GM19023 (cell line): ENCODE measurements at regions not wholly inside any gene's neighbourhood (a gene's known extent, or its start where the extent isn't known, plus 50 kb on each side); places are given as distances from the start of the nearest gene placed in this dataset.
"Not testable (repeated sequence)": the region's sequence is repeated elsewhere in the genome, so short reads cannot be mapped to it uniquely, and the experiment has no call there.

Source experiments
- ATAC-seq: cut with Tn5 transposase; IDR thresholded peaks from one replicate; pipeline ENCODE4 v1.9.1; 2021; ENCODE audit warnings: mild to moderate bottlenecking, moderate library complexity; ENCODE audit not compliant: unreplicated experiment

- no peak for ATAC-seq
Observed at GRCh38 chr20:12786276-12786675, 222.5 kb upstream of the SPTLC3 start.

DNA sequence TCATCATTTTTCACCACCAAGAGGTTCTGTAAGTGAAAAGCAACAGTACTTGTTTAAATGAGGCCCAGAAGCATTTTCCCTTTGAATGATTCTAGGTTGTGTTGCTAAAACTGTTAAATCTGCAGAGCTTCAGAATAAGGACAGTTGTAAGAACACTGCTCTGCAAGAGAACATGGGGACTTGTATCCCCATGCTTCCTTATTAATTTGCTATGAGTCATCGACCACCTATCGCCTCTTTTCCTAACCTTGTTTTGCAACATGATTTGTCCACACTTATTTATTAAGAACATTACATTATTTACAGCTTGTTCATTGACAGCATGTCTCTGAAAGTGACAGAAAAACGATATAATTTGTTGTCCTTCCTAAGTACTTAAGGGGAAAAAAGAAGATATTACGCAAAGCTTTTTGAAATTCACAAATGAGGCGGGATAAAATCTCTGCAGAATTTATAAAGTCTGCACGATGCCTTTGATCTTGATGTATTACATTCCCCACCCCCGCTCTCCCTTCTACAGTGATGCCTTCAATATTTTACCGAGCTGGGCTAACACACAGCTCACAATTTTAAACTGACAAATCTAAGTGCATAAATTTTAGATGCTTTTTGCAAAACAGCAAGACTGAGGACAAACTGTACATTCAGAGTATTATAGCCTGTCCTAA lies 220.0 kb upstream of the SPTLC3 start:
- ATAC-seq = no peak

DNA sequence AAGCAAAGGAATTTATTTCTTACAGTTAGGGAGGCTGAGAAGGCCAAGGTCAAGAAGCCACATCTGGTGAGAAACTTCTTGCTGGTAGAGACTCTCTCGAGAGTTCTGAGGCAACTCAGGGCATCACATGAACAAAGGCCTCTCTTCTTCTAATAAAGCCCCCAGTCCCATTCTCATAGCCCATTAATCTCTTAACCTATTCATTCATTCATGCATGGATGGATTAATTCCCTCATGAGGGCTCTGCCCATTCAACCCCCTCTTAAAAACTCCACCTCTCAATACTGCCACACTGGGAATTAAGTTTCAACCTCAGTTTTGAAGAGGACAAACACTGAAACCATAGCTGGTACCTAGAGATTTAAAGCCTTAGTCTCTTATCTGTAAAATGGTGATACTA lies 217.9 kb upstream of the SPTLC3 start:
- no peak for ATAC-seq

DNA sequence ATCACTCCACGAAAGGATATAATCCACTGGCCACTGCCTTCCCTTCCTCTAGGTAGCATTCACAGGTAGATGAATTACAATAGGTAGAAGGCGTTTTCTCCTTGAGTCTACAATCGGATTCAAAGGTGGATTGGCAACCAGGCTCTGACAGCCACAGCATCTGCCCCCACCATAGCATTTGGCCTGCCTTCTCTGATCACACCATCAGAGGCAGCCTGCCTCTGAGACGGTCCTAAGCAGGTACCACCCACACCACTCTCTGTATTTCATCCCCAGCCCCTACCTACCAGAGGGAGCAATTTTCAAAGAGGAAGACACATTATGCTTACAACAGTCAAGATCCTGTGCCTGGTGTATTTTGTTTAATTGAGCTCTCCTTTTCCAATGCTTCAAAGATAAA lies 210.5 kb upstream of the SPTLC3 start:
- ATAC-seq = no peak

GRCh38 chr20:12808006-12808567 lies 200.7 kb upstream of the SPTLC3 start:
- ATAC-seq = no peak

- ATAC-seq = no peak
Observed at GRCh38 chr20:12815231-12815768, 193.5 kb upstream of the SPTLC3 start.

DNA sequence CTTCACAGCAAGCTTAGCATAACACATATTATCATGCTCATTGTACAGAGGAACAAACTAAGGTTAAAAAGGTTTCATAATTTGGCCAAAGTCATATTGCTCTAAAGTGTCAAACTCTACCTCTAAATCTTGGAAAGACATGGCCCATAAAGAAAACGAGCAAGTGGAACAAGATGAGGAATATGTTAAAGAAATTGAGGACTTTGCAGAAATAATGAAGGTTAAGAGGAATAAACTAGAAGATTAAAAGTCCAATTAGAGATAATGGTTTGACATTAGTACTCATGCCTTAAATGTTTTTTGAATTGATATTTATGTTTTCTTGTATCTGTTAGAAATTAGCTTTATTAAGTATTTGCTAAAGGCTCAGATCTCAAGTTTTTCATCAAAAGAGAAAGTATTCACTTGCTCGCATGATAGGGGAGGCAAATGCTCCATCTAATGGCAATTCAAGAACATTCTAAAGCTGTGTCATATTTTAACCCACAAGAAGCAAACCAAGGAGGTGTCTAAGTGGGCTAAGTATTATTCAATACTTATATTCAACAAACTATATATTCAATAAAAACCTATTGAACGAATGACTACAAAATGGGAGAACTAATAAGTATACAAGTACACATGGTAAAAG lies 192.9 kb upstream of the SPTLC3 start:
- ATAC-seq = no peak

- ATAC-seq = no peak
Observed at GRCh38 chr20:12821249-12821648, 187.5 kb upstream of the SPTLC3 start.

DNA sequence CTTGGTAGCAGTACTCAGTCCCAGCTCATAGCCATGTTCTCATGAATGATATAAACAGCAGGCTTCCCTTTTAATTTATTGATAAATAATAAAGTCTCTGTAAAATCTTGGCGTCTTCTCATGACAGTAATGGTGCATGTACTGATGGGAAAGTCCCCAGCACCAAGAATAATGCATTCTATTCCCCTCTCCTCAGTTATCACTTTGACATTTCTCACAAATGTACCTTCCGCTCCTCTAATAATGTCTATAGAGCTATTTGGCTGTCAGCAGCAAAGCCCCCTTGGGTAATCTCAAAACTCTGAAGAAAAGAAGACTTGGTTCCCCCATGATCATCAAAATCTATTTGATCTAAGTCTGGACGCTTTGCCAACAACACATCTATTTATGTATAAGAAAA lies 185.0 kb upstream of the SPTLC3 start:
- no peak for ATAC-seq

DNA sequence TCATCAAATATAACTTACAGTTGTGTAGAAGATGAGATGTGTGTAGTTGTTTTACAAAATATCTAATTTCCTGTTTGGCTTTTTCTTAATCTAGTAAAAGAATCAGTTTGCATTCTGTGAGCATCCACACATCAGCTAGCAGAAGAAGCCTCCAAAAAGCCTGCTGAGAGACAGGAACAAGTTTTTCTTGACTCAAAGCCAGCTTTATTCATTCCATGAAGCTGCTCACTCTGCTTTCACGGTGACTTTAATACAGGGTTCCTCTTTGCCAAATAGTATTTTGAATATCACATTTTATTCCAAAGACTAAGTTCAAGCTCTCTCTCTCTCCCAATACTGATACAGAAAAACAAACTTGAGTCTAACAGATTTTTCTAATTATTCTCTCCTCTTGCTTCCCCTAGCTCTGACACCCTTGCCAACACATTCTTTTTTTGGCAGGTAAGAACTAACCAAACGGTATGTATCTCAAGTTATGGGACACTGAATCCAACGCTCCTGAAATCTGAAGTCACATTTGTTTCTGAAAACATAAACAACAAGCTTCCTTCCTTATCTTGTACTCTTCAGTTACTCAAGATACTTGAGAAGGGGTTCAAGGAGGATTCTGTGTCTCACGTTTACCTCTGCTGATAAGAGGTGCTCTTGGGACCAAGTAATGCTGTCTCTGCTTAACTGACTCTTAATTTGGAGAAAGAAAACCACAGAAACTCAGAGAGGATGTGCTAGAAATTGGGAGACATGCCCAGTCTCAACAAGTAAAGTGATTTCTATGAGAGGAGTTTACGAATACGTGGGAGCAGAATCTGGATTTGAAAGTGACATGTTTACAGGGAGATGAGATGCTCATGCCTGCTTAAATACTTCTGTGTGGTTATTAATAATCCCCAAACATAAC lies 184.2 kb upstream of the SPTLC3 start:
- ATAC-seq = no peak

GRCh38 chr20:12825226-12825595 lies 183.6 kb upstream of the SPTLC3 start:
- no peak for ATAC-seq

DNA sequence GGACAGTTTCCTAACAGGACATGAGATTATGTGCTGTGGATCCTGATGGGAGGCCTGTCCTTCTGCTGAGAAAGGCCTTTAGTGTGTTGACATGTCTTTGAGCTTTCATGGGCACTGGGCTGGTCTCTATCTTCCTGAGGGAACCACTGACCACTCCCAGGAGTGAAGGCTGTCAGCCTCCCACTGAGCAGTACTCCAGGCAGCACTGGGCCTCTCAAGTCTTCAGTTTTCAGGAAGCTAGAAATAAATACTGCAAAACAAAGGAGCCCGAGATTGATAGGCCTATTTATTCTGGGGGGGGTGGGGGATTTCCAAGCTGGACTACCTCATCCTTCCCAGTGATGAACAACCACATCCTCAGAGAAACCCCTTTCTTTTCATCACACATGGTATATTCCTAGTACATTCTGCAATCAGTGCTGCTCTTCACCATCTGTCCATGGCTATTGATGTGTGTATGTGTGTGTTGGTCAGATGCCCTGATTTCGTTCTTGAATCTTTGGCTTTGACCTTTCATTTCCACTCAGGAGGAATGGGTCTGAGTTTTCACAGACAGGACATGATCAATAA lies 180.9 kb upstream of the SPTLC3 start:
- no peak for ATAC-seq

DNA sequence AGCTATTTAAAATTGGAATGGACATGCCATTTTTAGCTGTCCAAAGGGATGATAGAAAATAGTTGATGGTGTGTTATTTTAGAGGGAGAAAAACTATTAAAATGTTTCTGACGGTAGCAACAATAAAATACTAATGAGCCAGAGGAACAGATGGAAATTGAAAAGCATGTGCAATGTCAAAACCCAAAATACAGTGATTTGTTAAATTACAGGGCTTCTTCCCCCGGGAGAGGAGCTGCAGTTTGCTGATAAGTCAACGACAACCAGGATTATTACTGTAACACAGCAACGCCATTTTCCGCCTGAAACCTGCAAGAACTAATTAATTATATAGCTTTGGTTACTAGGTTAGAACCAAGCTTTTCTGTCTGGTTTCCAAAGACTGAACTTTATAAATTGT lies 179.6 kb upstream of the SPTLC3 start:
- ATAC-seq = no peak

GRCh38 chr20:12833861-12834260 lies 174.9 kb upstream of the SPTLC3 start:
- ATAC-seq = no peak

DNA sequence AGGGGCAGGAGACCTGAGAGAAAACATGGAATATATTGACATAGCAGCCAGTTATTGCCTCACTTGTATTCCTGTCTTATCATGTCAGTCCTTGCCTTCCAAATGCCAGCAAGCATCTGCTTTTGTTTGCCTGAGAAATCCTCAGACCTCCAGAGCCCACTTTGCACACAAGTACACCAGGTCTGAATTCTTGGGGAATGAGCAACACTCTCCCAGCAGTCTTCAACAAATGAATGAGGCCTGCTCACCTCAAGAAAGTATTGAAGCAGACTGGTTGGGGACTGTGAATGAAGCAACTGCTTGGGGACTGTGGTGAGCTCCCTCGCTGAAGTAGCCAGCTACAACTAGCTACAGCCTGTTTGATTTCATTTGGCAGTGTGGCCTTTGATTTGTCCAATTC lies 172.8 kb upstream of the SPTLC3 start:
- no peak for ATAC-seq

DNA sequence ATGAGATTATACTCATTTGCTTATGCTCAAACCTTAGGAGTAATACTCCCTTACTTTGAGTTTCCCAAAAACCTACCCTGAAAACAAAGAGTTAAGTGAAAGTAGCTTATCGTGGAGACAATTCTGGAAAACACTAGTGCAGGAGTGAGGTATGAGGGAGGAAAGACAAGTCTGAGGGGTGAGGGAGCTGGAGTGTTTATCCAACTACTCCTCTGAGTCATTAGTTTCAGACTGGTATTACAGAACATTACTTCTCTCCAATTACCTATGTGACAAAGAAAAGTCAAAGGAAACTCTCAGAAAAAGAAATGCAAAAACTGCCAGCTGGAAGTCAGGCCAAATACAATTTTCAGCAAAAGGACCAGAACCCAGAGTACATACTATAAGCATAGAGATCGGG lies 171.1 kb upstream of the SPTLC3 start:
- ATAC-seq = no peak

- ATAC-seq = no peak
Observed at GRCh38 chr20:12838261-12838866, 170.4 kb upstream of the SPTLC3 start.

- no peak for ATAC-seq
Observed at GRCh38 chr20:12847872-12848271, 160.9 kb upstream of the SPTLC3 start.

GRCh38 chr20:12849225-12849910 lies 159.4 kb upstream of the SPTLC3 start:
- no peak for ATAC-seq

DNA sequence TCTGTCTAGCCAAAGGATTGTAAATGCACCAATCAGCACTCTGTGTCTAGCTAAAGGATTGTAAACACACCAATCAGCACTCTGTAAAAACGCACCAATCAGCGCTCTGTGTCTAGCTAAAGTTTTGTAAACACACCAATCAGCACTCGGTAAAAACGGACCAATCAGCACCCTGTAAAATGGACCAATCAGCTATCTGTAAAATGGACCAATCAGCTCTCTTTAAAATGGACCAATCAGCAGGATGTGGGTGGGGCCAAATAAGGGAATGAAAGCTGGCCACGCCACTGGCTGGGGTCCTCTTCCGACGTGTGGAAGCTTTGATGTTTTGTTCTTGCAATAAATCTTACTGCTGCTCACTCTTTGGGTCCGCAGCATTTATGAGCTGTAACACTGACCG lies 151.1 kb upstream of the SPTLC3 start:
- ATAC-seq = not testable (repeated sequence)
